K562 (cell line): ENCODE measurements at regions not wholly inside any gene's neighbourhood (a gene's known extent, or its start where the extent isn't known, plus 50 kb on each side); places are given as distances from the start of the nearest gene placed in this dataset.

Experiments
- EHMT2 ChIP-seq: fragments of 450-650 bp; IDR thresholded peaks from 2 replicates; pipeline ENCODE4 v1.6.1; 2018; ENCODE audit warnings: antibody characterized with exemption
- ERF ChIP-seq: fragments of 450-650 bp; formaldehyde crosslinking; IDR thresholded peaks from 2 replicates; pipeline ENCODE4 v1.4.0; 2020; ENCODE audit warnings: mild to moderate bottlenecking, mixed read lengths
- FOXA3 ChIP-seq, 2 experiments: fragments of 450-650 bp in 1 of 2; sonication (generic) in 1 of 2; formaldehyde crosslinking; IDR thresholded peaks in 1 of 2; conservative IDR thresholded peaks in 1 of 2; 2 replicates each; pipeline versions ENCODE4 v1.4.0 to v1.8.0; 2020 to 2022; ENCODE audit warnings: mild to moderate bottlenecking in 2 of 2, missing genetic modification reagents in 1 of 2
- HNRNPK ChIP-seq: fragments of 200-400 bp; formaldehyde crosslinking; IDR thresholded peaks from one replicate; pipeline ENCODE4 v1.6.1; 2018; ENCODE audit warnings: mild to moderate bottlenecking, low read depth, low read length; ENCODE audit not compliant: poor library complexity, severe bottlenecking
- IFI16 ChIP-seq: fragments of 250-450 bp; sonication (Bioruptor Pico); IDR thresholded peaks from 2 replicates; pipeline ENCODE4 v2.1.2; 2022; ENCODE audit warnings: mild to moderate bottlenecking, inconsistent platforms
- MTF1 ChIP-seq: fragments of 250-450 bp; sonication (Bioruptor Pico); IDR thresholded peaks from 2 replicates; pipeline ENCODE4 v1.9.0; 2021; ENCODE audit warnings: moderate library complexity, mild to moderate bottlenecking, inconsistent platforms, borderline replicate concordance
- NEUROD1 ChIP-seq: fragments of 150-350 bp; IDR thresholded peaks from 2 replicates; pipeline ENCODE4 v1.6.1; 2014; ENCODE audit warnings: borderline replicate concordance, low read length, low read depth; ENCODE audit not compliant: partially characterized antibody
- RFX1 ChIP-seq: fragments of 450-650 bp; IDR thresholded peaks from 2 replicates; pipeline ENCODE4 v1.6.1; 2016; ENCODE audit warnings: mild to moderate bottlenecking, moderate library complexity
- RUNX1 ChIP-seq: sonication (generic); IDR thresholded peaks from 2 replicates; pipeline ENCODE4 v1.6.1; 2016; ENCODE audit warnings: antibody characterized with exemption, low read depth
- SMAD4 ChIP-seq: fragments of 250-450 bp; sonication (Bioruptor Pico); conservative IDR thresholded peaks from 2 replicates; pipeline ENCODE4 v1.8.0; 2021; ENCODE audit warnings: inconsistent platforms, mild to moderate bottlenecking, moderate library complexity
- ZFPM2 ChIP-seq: fragments of 250-450 bp; sonication (Bioruptor Pico); IDR thresholded peaks from 2 replicates; pipeline ENCODE4 v1.5.1; 2022; ENCODE audit warnings: mild to moderate bottlenecking
- ZNF778 ChIP-seq: fragments of 450-650 bp; formaldehyde crosslinking; IDR thresholded peaks from 2 replicates; pipeline ENCODE4 v1.4.0; 2020; ENCODE audit warnings: mild to moderate bottlenecking, moderate library complexity
- TF ChIP-seq, protein P1 (sequence below): fragments of 200-600 bp; sonication (generic); IDR thresholded peaks from one replicate; pipeline ENCODE4 v1.6.1; 2012; ENCODE audit warnings: mild to moderate bottlenecking, low read depth, low read length, inconsistent platforms
- TF ChIP-seq, protein P2 (sequence below): fragments of 250-450 bp; sonication (Bioruptor Pico); IDR thresholded peaks from 2 replicates; pipeline ENCODE4 v1.8.0; 2022; ENCODE audit warnings: inconsistent platforms
- TF ChIP-seq, protein P3 (sequence below): fragments of 450-650 bp; formaldehyde crosslinking; IDR thresholded peaks from 2 replicates; pipeline ENCODE4 v1.4.0; 2022; ENCODE audit warnings: mild to moderate bottlenecking, moderate library complexity

DNA sequence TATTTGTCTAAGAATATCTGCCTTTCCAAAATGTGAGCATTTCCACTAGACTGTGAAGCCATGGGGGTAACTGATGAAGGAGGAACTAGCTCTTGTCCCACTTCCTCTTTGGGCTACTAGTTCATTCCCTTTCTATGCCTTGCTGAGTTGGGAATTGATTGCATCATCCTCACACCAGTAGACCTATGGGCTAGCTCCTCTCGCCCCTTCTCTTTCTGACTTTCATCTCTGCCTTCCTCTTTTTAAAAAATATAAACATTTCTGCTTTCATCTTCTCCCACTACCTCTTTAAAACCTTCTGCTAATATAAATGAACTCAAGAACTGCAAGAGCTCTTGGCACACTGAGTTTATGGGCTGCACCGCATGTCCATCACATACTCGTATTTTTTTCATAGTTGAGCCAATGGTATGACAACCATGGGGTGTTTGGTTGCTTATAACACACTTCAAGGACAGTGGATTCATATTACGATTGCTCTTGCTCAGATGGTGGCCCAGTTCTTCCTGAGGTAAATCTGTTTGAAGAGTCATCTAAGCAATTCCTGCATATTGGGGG is 182.0 kb downstream of the REEP3 start (continued):
- TF ChIP-seq, protein P1, sequence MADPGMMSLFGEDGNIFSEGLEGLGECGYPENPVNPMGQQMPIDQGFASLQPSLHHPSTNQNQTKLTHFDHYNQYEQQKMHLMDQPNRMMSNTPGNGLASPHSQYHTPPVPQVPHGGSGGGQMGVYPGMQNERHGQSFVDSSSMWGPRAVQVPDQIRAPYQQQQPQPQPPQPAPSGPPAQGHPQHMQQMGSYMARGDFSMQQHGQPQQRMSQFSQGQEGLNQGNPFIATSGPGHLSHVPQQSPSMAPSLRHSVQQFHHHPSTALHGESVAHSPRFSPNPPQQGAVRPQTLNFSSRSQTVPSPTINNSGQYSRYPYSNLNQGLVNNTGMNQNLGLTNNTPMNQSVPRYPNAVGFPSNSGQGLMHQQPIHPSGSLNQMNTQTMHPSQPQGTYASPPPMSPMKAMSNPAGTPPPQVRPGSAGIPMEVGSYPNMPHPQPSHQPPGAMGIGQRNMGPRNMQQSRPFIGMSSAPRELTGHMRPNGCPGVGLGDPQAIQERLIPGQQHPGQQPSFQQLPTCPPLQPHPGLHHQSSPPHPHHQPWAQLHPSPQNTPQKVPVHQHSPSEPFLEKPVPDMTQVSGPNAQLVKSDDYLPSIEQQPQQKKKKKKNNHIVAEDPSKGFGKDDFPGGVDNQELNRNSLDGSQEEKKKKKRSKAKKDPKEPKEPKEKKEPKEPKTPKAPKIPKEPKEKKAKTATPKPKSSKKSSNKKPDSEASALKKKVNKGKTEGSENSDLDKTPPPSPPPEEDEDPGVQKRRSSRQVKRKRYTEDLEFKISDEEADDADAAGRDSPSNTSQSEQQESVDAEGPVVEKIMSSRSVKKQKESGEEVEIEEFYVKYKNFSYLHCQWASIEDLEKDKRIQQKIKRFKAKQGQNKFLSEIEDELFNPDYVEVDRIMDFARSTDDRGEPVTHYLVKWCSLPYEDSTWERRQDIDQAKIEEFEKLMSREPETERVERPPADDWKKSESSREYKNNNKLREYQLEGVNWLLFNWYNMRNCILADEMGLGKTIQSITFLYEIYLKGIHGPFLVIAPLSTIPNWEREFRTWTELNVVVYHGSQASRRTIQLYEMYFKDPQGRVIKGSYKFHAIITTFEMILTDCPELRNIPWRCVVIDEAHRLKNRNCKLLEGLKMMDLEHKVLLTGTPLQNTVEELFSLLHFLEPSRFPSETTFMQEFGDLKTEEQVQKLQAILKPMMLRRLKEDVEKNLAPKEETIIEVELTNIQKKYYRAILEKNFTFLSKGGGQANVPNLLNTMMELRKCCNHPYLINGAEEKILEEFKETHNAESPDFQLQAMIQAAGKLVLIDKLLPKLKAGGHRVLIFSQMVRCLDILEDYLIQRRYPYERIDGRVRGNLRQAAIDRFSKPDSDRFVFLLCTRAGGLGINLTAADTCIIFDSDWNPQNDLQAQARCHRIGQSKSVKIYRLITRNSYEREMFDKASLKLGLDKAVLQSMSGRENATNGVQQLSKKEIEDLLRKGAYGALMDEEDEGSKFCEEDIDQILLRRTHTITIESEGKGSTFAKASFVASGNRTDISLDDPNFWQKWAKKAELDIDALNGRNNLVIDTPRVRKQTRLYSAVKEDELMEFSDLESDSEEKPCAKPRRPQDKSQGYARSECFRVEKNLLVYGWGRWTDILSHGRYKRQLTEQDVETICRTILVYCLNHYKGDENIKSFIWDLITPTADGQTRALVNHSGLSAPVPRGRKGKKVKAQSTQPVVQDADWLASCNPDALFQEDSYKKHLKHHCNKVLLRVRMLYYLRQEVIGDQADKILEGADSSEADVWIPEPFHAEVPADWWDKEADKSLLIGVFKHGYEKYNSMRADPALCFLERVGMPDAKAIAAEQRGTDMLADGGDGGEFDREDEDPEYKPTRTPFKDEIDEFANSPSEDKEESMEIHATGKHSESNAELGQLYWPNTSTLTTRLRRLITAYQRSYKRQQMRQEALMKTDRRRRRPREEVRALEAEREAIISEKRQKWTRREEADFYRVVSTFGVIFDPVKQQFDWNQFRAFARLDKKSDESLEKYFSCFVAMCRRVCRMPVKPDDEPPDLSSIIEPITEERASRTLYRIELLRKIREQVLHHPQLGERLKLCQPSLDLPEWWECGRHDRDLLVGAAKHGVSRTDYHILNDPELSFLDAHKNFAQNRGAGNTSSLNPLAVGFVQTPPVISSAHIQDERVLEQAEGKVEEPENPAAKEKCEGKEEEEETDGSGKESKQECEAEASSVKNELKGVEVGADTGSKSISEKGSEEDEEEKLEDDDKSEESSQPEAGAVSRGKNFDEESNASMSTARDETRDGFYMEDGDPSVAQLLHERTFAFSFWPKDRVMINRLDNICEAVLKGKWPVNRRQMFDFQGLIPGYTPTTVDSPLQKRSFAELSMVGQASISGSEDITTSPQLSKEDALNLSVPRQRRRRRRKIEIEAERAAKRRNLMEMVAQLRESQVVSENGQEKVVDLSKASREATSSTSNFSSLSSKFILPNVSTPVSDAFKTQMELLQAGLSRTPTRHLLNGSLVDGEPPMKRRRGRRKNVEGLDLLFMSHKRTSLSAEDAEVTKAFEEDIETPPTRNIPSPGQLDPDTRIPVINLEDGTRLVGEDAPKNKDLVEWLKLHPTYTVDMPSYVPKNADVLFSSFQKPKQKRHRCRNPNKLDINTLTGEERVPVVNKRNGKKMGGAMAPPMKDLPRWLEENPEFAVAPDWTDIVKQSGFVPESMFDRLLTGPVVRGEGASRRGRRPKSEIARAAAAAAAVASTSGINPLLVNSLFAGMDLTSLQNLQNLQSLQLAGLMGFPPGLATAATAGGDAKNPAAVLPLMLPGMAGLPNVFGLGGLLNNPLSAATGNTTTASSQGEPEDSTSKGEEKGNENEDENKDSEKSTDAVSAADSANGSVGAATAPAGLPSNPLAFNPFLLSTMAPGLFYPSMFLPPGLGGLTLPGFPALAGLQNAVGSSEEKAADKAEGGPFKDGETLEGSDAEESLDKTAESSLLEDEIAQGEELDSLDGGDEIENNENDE: no peak
- TF ChIP-seq IFI16 (CRISPR knock-in tag) (no peak), RFX1 (no peak), RUNX1 (no peak), ZNF778 (CRISPR knock-in tag) (no peak), SMAD4 (peak; percentile 85), HNRNPK (no peak), MTF1 (CRISPR knock-in tag) (no peak), ZFPM2 (no peak), EHMT2 (peak; percentile 97), FOXA3 (CRISPR knock-in tag; conservative IDR thresholded peaks at IDR 0.05 in 1 of 2, IDR thresholded peaks at IDR 0.05 in 1 of 2) (no peak), ERF (no peak), NEUROD1 (no peak)
- TF ChIP-seq, protein P2, sequence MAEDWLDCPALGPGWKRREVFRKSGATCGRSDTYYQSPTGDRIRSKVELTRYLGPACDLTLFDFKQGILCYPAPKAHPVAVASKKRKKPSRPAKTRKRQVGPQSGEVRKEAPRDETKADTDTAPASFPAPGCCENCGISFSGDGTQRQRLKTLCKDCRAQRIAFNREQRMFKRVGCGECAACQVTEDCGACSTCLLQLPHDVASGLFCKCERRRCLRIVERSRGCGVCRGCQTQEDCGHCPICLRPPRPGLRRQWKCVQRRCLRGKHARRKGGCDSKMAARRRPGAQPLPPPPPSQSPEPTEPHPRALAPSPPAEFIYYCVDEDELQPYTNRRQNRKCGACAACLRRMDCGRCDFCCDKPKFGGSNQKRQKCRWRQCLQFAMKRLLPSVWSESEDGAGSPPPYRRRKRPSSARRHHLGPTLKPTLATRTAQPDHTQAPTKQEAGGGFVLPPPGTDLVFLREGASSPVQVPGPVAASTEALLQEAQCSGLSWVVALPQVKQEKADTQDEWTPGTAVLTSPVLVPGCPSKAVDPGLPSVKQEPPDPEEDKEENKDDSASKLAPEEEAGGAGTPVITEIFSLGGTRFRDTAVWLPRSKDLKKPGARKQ (CRISPR knock-in tag): peak; percentile 84; the same call in 1 of the 2 replicates
- TF ChIP-seq, protein P3, sequence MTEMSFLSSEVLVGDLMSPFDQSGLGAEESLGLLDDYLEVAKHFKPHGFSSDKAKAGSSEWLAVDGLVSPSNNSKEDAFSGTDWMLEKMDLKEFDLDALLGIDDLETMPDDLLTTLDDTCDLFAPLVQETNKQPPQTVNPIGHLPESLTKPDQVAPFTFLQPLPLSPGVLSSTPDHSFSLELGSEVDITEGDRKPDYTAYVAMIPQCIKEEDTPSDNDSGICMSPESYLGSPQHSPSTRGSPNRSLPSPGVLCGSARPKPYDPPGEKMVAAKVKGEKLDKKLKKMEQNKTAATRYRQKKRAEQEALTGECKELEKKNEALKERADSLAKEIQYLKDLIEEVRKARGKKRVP (CRISPR knock-in tag): peak; percentile 99
